ENCODE measurements at regions not wholly inside any gene's neighbourhood (a gene's known extent, or its start where the extent isn't known, plus 50 kb on each side); places are given as distances from the start of the nearest gene placed in this dataset.

GRCh38 chr13:34422956-34423355, 519.1 kb upstream of the NBEA start:
- DNase-seq = no peak

- no peak for DNase-seq
These were observed 516.6 kb upstream of the NBEA start for GRCh38 chr13:34425327-34425949.

GRCh38 chr13:34428911-34429310, 513.2 kb upstream of the NBEA start:
- DNase-seq = no peak

- DNase-seq = no peak
These were observed 511.8 kb upstream of the NBEA start for GRCh38 chr13:34430294-34430693.

GRCh38 chr13:34431827-34432581, 510.1 kb upstream of the NBEA start:
- no peak for DNase-seq

GRCh38 chr13:34435338-34435737, 506.7 kb upstream of the NBEA start:
- DNase-seq = no peak

GRCh38 chr13:34437873-34438272, 504.2 kb upstream of the NBEA start:
- no peak for DNase-seq

- no peak for DNase-seq
These were observed 489.2 kb upstream of the NBEA start for GRCh38 chr13:34452831-34453230.

- no peak for DNase-seq
These were observed 483.0 kb upstream of the NBEA start for GRCh38 chr13:34458756-34459715.

GRCh38 chr13:34459856-34460255, 482.2 kb upstream of the NBEA start:
- DNase-seq = no peak

GRCh38 chr13:34462843-34463242, 479.2 kb upstream of the NBEA start:
- DNase-seq = no peak

GRCh38 chr13:34464011-34464410, 478.1 kb upstream of the NBEA start:
- no peak for DNase-seq

- no peak for DNase-seq
These were observed 476.6 kb upstream of the NBEA start for GRCh38 chr13:34465423-34465922.

GRCh38 chr13:34466301-34466700, 475.8 kb upstream of the NBEA start:
- no peak for DNase-seq

GRCh38 chr13:34467450-34468083, 474.5 kb upstream of the NBEA start:
- DNase-seq = no peak

- DNase-seq = no peak
These were observed 472.7 kb upstream of the NBEA start for GRCh38 chr13:34469196-34469986.

- no peak for DNase-seq
These were observed 467.7 kb upstream of the NBEA start for GRCh38 chr13:34474187-34474868.

GRCh38 chr13:34478376-34478775, 463.7 kb upstream of the NBEA start:
- no peak for DNase-seq

GRCh38 chr13:34502011-34502410, 440.1 kb upstream of the NBEA start:
- DNase-seq = no peak

GRCh38 chr13:34502621-34503020, 439.4 kb upstream of the NBEA start:
- no peak for DNase-seq

GRCh38 chr13:34506796-34507195, 435.3 kb upstream of the NBEA start:
- DNase-seq = no peak

Measured in activated naive CD4-positive, alpha-beta T cell treated with anti-CD3 and anti-CD28 coated beads, Interleukin-2, amount 50 U/mL, for 16 hours (primary cell).